Smooth muscle cell (in vitro differentiated cells): ENCODE measurements at regions not wholly inside any gene's neighbourhood (a gene's known extent, or its start where the extent isn't known, plus 50 kb on each side); places are given as distances from the start of the nearest gene placed in this dataset.

Source experiments
- DNase-seq: peaks from one replicate; lab custom pipeline; 2025; ENCODE audit not compliant: unreplicated experiment; lab: John Stamatoyannopoulos, UW
- H2AFZ ChIP-seq: fragments of 200-600 bp; sonication (generic); 2 replicates; pipeline ENCODE4 v1.6.0; 2016; ENCODE audit warnings: antibody characterized with exemption, low read depth, mild to moderate bottlenecking
- H3F3A ChIP-seq: fragments of 200-600 bp; sonication (generic); 2 replicates; pipeline ENCODE4 v1.6.0; 2017; ENCODE audit warnings: antibody characterized with exemption, low read depth
- H3K27ac ChIP-seq: fragments of 200-600 bp; sonication (generic); 2 replicates; pipeline ENCODE4 v1.5.1; 2016; ENCODE audit warnings: low read depth, mild to moderate bottlenecking
- H3K27me3 ChIP-seq: fragments of 200-600 bp; sonication (generic); 2 replicates; pipeline ENCODE4 v1.6.1; 2016; ENCODE audit warnings: low read depth, mild to moderate bottlenecking
- H3K36me3 ChIP-seq: fragments of 200-600 bp; sonication (generic); 2 replicates; pipeline ENCODE4 v1.5.1; 2016; ENCODE audit warnings: low read depth
- H3K4me1 ChIP-seq: fragments of 200-600 bp; sonication (generic); 2 replicates; pipeline ENCODE4 v1.5.1; 2016; ENCODE audit warnings: low read depth
- H3K4me2 ChIP-seq: fragments of 200-600 bp; sonication (generic); 2 replicates; pipeline ENCODE4 v1.6.0; 2016; ENCODE audit warnings: mild to moderate bottlenecking
- H3K4me3 ChIP-seq: fragments of 200-600 bp; sonication (generic); 2 replicates; pipeline ENCODE4 v1.5.1; 2016; ENCODE audit warnings: mild to moderate bottlenecking
- H3K79me2 ChIP-seq: fragments of 200-600 bp; sonication (generic); 2 replicates; pipeline ENCODE4 v1.6.0; 2016; ENCODE audit warnings: low read depth, mild to moderate bottlenecking
- H3K9ac ChIP-seq: fragments of 200-600 bp; sonication (generic); 2 replicates; pipeline ENCODE4 v1.6.0; 2016; ENCODE audit warnings: low read depth
- H3K9me3 ChIP-seq: fragments of 200-600 bp; sonication (generic); replicated peaks from 2 replicates; pipeline ENCODE4 v1.5.1; 2016; ENCODE audit warnings: low read depth
- H4K20me1 ChIP-seq: fragments of 200-600 bp; sonication (generic); 2 replicates; pipeline ENCODE4 v1.6.0; 2016; ENCODE audit warnings: low read depth
- WGBS: methylation state at CpG from one replicate; pipeline ENCODE4 v1.1.7; 2016; ENCODE audit warnings: low lambda C conversion rate; 5-methylcytosine and 5-hydroxymethylcytosine counted together
- TF ChIP-seq, protein P1 (sequence below): fragments of 200-600 bp; sonication (generic); IDR thresholded peaks from 2 replicates; pipeline ENCODE4 v1.5.1; 2017; ENCODE audit warnings: borderline replicate concordance, mild to moderate bottlenecking, antibody characterized with exemption; ENCODE audit not compliant: insufficient read depth, poor library complexity, severe bottlenecking

DNA sequence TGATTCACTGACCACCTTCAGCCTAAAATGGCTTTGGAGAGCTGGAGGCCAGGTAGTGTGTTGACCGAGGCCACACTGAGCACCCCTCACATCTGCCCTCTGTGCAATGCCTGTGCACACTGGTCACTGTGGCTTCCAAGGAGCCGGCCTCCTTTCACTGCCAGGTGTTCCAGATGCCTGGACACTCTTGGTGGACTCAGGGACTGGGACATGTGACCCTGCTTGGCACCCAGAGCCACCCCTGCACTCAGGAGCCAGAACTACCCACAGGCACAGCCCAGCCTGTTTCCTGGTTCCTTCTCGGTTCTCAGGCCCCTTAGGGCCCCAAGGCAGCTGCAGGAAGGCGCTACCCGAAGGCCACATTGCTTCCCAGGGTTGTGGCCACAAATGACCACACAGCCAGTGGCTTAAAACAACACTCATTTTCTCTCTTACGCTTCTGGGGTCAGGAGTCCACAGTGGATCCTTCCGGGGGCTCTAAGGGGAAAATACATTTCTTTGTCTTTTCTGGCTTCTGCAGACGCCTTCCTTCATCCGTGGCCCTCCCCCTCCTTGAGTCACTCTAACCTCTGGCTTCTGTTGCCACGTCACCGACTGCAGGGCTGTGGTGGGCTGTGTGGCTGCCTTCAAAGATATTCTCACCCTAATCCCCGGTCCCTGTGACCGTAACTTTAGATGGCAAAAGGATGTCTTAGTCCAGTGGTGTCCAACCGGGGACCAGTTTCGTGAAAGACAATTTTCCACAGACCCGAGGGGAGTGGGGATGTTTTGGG lies 78.6 kb downstream of the ASB1 start:
- Histone ChIP-seq H3K9ac (no peak overlapping the region), H3F3A (no peaks in the 10 kb centered on the region), H2AFZ (no peak overlapping the region), H3K4me2 (no peak overlapping the region), H3K9me3 (no peaks in the 10 kb centered on the region), H3K79me2 (no peaks in the 10 kb centered on the region), H3K27me3 (no peaks in the 10 kb centered on the region), H3K36me3 (no peaks in the 10 kb centered on the region), H4K20me1 (no peaks in the 10 kb centered on the region), H3K4me3 (no peak overlapping the region), H3K4me1 (peaks cover 6% of the 10 kb centered on the region), H3K27ac (no peak overlapping the region)
- DNase-seq: no peak
- 81% methylated on average over 16 of the region's 16 CpGs for WGBS
- TF ChIP-seq, protein P1, sequence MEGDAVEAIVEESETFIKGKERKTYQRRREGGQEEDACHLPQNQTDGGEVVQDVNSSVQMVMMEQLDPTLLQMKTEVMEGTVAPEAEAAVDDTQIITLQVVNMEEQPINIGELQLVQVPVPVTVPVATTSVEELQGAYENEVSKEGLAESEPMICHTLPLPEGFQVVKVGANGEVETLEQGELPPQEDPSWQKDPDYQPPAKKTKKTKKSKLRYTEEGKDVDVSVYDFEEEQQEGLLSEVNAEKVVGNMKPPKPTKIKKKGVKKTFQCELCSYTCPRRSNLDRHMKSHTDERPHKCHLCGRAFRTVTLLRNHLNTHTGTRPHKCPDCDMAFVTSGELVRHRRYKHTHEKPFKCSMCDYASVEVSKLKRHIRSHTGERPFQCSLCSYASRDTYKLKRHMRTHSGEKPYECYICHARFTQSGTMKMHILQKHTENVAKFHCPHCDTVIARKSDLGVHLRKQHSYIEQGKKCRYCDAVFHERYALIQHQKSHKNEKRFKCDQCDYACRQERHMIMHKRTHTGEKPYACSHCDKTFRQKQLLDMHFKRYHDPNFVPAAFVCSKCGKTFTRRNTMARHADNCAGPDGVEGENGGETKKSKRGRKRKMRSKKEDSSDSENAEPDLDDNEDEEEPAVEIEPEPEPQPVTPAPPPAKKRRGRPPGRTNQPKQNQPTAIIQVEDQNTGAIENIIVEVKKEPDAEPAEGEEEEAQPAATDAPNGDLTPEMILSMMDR: no peak

GRCh38 chr2:238505892-238506280 lies 79.2 kb downstream of the ASB1 start:
- no peaks in the 10 kb centered on the region for H3K9me3 ChIP-seq

GRCh38 chr2:238506371-238507068 lies 79.8 kb downstream of the ASB1 start:
- Histone ChIP-seq H3K4me3 (no peak overlapping the region), H3K79me2 (no peaks in the 10 kb centered on the region), H2AFZ (no peak overlapping the region), H3F3A (no peaks in the 10 kb centered on the region), H3K36me3 (no peaks in the 10 kb centered on the region), H3K4me2 (no peak overlapping the region), H4K20me1 (no peaks in the 10 kb centered on the region), H3K4me1 (peaks cover 11% of the 10 kb centered on the region), H3K27ac (no peak overlapping the region), H3K9ac (no peak overlapping the region), H3K9me3 (no peaks in the 10 kb centered on the region), H3K27me3 (no peaks in the 10 kb centered on the region)
- TF ChIP-seq, protein P1: no peak
- no peak for DNase-seq
- 89% methylated on average over 17 of the region's 17 CpGs for WGBS

More at GRCh38 chr2:238505892-238506280, 79.2 kb downstream of the ASB1 start:
- Histone ChIP-seq H3K27ac (no peak overlapping the region), H3K36me3 (no peaks in the 10 kb centered on the region), H3K4me1 (peaks cover 11% of the 10 kb centered on the region), H3K4me2 (no peak overlapping the region), H3K9ac (no peak overlapping the region), H2AFZ (no peak overlapping the region), H3K79me2 (no peaks in the 10 kb centered on the region), H3K4me3 (no peak overlapping the region), H4K20me1 (no peaks in the 10 kb centered on the region), H3F3A (no peaks in the 10 kb centered on the region), H3K27me3 (no peaks in the 10 kb centered on the region)
- TF ChIP-seq, protein P1: no peak
- no peak for DNase-seq
- WGBS: 85% methylated on average over 9 of the region's 9 CpGs
